NCI-H2107 treated with DMSO at 0.1 percent for 48 hours (cell line): ENCODE measurements at regions not wholly inside any gene's neighbourhood (a gene's known extent, or its start where the extent isn't known, plus 50 kb on each side); places are given as distances from the start of the nearest gene placed in this dataset.
"Not testable (repeated sequence)": the region's sequence is repeated elsewhere in the genome, so short reads cannot be mapped to it uniquely, and the experiment has no call there.

Experiments
- DNase-seq: peaks from one replicate; lab custom pipeline; 2025; ENCODE audit not compliant: unreplicated experiment; lab: John Stamatoyannopoulos, UW

- no peak for DNase-seq
These were observed 322.0 kb upstream of the PPARGC1A start for GRCh38 chr4:24211856-24212255.

- no peak for DNase-seq
These were observed 320.6 kb upstream of the PPARGC1A start for GRCh38 chr4:24210332-24210902.

- no peak for DNase-seq
These were observed 320.1 kb upstream of the PPARGC1A start for GRCh38 chr4:24209906-24210305.

GRCh38 chr4:24209131-24209530 lies 319.3 kb upstream of the PPARGC1A start:
- DNase-seq: no peak

GRCh38 chr4:24208691-24209090 lies 318.8 kb upstream of the PPARGC1A start:
- DNase-seq: no peak

GRCh38 chr4:24204708-24205107 lies 314.9 kb upstream of the PPARGC1A start:
- not testable (repeated sequence) for DNase-seq

- DNase-seq: no peak
These were observed 314.1 kb upstream of the PPARGC1A start for GRCh38 chr4:24203926-24204325.

- no peak for DNase-seq
These were observed 312.7 kb upstream of the PPARGC1A start for GRCh38 chr4:24202579-24202978.

GRCh38 chr4:24197955-24198354 lies 308.1 kb upstream of the PPARGC1A start:
- DNase-seq: no peak

- no peak for DNase-seq
These were observed 306.9 kb upstream of the PPARGC1A start for GRCh38 chr4:24196785-24197184.

- no peak for DNase-seq
These were observed 306.3 kb upstream of the PPARGC1A start for GRCh38 chr4:24195991-24196736.

- no peak for DNase-seq
These were observed 302.3 kb upstream of the PPARGC1A start for GRCh38 chr4:24192018-24192641.

- DNase-seq: no peak
These were observed 301.2 kb upstream of the PPARGC1A start for GRCh38 chr4:24190761-24191695.

- DNase-seq: no peak
These were observed 298.6 kb upstream of the PPARGC1A start for GRCh38 chr4:24188459-24188858.

- DNase-seq: no peak
These were observed 296.6 kb upstream of the PPARGC1A start for GRCh38 chr4:24186466-24186865.

GRCh38 chr4:24181005-24181404 lies 291.2 kb upstream of the PPARGC1A start:
- no peak for DNase-seq

GRCh38 chr4:24180586-24180985 lies 290.7 kb upstream of the PPARGC1A start:
- DNase-seq: no peak

- no peak for DNase-seq
These were observed 289.5 kb upstream of the PPARGC1A start for GRCh38 chr4:24179201-24179840.

GRCh38 chr4:24177443-24177842 lies 287.6 kb upstream of the PPARGC1A start:
- not testable (repeated sequence) for DNase-seq

GRCh38 chr4:24175707-24176106 lies 285.9 kb upstream of the PPARGC1A start:
- DNase-seq: no peak

GRCh38 chr4:24174602-24175001 lies 284.8 kb upstream of the PPARGC1A start:
- DNase-seq: no peak
